ENCODE measurements at regions not wholly inside any gene's neighbourhood (a gene's known extent, or its start where the extent isn't known, plus 50 kb on each side); places are given as distances from the start of the nearest gene placed in this dataset.

DNA sequence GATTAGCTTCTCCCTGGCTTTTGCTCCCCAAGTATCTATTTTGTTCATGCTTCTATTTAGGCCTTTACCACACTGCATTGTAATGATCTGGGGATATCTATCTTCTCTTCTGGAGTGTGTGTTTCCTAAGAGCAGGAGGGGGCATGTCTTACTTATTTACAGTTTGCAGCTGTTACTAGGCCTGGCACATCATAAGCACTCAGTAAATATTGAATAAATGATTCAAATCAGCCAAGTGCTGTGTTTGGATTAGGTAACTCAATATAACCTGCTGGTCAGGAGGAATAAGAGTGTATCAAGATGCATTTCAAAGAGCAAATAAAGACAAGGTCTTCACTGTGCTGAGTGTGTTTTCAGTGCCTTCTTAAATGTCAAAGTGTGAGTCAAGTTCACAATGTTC lies 186.1 kb downstream of the FOXG1 start:
- in situ Hi-C loops (cut with MboI; ENCODE audit: low pct_unique_long_range_greater_than_20kb, low sequenced_read_pairs, unreplicated experiment): no loop called here
- TF ChIP-seq, protein P1, sequence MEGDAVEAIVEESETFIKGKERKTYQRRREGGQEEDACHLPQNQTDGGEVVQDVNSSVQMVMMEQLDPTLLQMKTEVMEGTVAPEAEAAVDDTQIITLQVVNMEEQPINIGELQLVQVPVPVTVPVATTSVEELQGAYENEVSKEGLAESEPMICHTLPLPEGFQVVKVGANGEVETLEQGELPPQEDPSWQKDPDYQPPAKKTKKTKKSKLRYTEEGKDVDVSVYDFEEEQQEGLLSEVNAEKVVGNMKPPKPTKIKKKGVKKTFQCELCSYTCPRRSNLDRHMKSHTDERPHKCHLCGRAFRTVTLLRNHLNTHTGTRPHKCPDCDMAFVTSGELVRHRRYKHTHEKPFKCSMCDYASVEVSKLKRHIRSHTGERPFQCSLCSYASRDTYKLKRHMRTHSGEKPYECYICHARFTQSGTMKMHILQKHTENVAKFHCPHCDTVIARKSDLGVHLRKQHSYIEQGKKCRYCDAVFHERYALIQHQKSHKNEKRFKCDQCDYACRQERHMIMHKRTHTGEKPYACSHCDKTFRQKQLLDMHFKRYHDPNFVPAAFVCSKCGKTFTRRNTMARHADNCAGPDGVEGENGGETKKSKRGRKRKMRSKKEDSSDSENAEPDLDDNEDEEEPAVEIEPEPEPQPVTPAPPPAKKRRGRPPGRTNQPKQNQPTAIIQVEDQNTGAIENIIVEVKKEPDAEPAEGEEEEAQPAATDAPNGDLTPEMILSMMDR (IDR thresholded peaks at IDR 0.05; ENCODE audit: extremely low read depth, insufficient read depth, missing control alignments): no peak
- no peak for DNase-seq (ENCODE audit: low spot score)

DNA sequence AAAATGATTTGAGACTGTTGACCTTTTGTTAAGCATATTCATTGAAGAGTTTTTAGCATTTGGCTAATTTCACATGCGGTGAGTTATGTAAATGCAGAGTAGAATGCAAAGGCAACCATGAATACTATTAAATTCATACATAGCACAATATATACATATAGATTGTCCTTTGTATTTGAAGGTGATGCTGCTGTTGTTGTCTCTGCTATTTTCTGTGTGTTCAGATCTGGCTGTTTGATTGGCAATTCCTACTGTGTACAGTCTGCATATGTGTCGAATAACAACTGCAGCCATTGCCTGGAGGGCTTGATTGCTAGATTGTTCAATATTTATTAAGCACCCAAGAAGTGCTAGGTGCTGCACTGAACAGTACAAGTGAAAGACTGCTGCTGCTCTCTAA lies 187.4 kb downstream of the FOXG1 start:
- DNase-seq (ENCODE audit: low spot score): no peak
- TF ChIP-seq, protein P1 (IDR thresholded peaks at IDR 0.05; ENCODE audit: extremely low read depth, insufficient read depth, missing control alignments): no peak
- in situ Hi-C loops (cut with MboI; ENCODE audit: low pct_unique_long_range_greater_than_20kb, low sequenced_read_pairs, unreplicated experiment): no loop called here

DNA sequence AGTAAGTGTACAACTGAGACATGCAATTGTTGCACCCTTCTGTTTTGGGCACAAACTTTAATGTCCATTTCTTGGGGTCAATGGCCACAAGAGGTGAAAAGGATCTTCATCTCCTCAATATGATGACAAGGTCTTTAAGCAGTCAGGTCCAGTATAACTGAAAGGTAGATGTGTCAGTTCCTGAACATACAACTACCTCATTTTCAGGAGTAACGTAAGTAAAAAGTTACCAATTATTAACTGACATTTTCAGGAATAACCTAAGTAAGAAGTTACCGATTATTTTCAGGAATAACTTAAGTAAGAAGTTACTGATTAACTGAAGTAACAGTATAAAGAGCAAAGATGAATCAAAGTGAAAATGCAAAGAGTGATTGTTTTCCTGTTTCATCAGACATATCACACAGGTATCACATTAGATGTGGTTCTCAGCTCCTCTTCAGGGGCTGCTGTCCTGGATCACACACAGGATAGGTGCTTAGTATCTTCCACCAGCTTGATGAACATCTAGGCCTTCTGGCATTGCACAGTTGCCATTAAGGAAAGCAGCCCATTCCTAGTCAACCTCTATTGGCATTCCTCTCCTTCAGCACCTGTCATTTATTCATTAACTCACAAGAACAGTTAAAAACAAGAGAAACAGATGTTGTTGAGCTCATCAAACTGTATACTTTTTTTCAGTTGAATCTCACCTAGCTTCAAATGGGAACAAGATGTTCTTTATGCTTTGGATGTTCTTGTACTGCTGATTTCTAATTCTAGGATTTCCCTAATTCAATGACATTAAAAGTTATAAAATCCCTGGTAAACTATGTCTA lies 200.0 kb downstream of the FOXG1 start:
- TF ChIP-seq, protein P1 (IDR thresholded peaks at IDR 0.05; ENCODE audit: extremely low read depth, insufficient read depth, missing control alignments): no peak
- DNase-seq (ENCODE audit: low spot score): no peak
- in situ Hi-C loops (cut with MboI; ENCODE audit: low pct_unique_long_range_greater_than_20kb, low sequenced_read_pairs, unreplicated experiment): no loop called here

DNA sequence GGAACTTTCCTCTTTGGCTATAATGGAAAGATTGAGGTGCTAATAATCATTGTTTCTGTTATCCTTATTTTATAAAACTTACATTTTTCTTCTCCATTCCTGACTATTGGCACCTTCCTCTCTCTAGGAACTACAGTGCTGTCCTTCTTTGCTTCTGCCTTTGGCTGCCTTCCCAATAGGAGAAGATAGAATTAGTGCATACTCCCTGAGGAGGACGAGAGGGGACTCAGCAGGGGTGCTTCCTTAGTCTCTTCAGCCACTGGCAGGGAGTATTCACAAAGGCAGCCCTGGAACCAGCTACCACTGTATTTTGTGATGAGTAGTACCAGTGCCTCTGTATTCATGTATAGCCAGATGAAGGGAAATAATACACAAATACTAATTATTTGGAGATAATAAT lies 208.5 kb downstream of the FOXG1 start:
- in situ Hi-C loops (cut with MboI; ENCODE audit: low pct_unique_long_range_greater_than_20kb, low sequenced_read_pairs, unreplicated experiment): no loop called here
- no peak for DNase-seq (ENCODE audit: low spot score)
- TF ChIP-seq, protein P1 (IDR thresholded peaks at IDR 0.05; ENCODE audit: extremely low read depth, insufficient read depth, missing control alignments): no peak

DNA sequence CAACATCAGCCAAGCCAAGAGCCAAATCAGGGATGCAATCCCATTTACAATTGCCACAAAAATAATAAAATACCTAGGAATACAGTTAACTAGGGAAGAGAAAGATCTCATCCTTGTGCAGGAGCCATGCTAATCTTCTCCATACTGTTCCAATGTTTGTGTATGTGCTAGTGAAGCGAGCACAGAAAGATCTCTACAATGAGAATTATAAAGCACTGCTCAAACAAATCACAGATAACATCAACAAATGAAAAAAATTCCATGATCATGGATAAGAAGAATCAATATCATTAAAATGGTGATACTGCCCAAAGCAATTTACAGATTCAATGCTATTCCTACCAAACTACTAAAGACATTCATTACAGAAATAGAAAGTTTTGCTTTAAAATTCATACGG lies 215.6 kb downstream of the FOXG1 start:
- TF ChIP-seq, protein P1 (IDR thresholded peaks at IDR 0.05; ENCODE audit: extremely low read depth, insufficient read depth, missing control alignments): no peak
- in situ Hi-C loops (cut with MboI; ENCODE audit: low pct_unique_long_range_greater_than_20kb, low sequenced_read_pairs, unreplicated experiment): no loop called here
- no peak for DNase-seq (ENCODE audit: low spot score)

DNA sequence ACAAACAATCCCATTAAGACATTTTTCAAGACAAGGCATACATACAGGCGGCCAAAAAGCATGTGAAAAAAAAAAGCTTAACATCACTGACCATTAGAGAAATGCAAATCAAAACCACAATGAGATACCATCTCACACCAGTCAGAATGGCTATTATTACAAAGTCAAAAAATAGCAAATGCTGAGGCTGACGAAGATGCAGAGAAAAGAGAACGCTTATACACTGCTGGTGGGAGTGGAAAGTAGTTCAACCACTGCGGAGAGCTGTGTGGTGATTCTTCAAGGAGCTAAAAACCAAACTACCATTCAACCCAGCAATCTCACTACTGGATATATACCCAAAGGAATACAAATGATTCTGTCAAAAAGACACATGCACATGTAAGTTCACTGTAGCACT lies 216.7 kb downstream of the FOXG1 start:
- DNase-seq (ENCODE audit: low spot score): no peak
- in situ Hi-C loops (cut with MboI; ENCODE audit: low pct_unique_long_range_greater_than_20kb, low sequenced_read_pairs, unreplicated experiment): no loop called here
- TF ChIP-seq, protein P1 (IDR thresholded peaks at IDR 0.05; ENCODE audit: extremely low read depth, insufficient read depth, missing control alignments): no peak

All from GM13977 (cell line).